GM21390 (cell line): ENCODE measurements at regions not wholly inside any gene's neighbourhood (a gene's known extent, or its start where the extent isn't known, plus 50 kb on each side); places are given as distances from the start of the nearest gene placed in this dataset.

Experiments
- ATAC-seq: cut with Tn5 transposase; IDR thresholded peaks from one replicate; pipeline ENCODE4 v1.9.1; 2021; ENCODE audit not compliant: unreplicated experiment

DNA sequence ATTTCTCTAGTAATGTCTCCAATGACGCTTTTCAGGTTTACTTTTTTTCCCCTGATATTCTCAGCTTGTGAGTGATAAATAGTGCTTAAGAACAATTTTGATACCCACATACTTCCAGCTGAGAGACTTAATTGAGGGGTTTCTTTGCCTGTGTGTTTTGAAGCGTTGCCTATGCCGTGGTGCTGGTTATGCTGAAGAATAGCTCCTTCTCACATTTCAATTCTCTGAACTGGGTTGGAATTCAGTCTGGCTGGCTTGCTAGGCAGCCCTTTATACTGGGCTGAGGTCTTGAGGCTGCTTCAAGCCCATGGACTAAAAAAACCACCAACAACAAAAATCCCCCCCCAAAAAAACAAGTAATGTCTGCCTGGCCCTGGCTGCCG lies 87.4 kb downstream of the CHST2 start:
- ATAC-seq = no peak

DNA sequence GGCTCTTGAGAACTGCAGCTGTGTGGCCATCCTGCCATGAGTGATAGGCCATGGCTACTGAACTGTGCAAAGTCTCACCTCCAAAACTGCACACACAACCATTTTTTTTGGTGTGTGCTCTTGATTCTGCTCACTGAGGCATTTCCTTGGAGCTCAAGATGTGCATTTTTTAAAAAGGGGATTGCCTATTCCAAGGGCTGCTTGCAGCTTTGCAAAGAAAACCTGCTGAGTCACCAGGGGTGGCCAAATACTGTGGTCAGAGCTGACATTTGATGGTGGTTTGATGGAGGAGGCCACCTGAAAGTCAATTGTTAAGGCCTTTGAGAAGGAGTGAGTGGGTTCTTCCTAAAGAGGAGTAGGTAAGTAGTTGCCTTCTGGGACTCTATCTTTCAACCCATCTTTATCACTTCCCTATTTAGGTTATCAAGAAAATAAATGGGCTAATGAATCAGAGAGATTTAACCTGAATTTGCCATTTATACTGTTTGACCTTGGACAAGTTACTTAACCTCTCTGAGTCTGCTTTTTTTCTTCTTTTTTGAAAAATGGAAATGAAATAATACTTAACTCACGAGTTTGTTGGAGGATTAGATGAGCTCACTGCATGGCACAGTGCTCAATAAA lies 87.9 kb downstream of the CHST2 start:
- ATAC-seq = peak; percentile 90

DNA sequence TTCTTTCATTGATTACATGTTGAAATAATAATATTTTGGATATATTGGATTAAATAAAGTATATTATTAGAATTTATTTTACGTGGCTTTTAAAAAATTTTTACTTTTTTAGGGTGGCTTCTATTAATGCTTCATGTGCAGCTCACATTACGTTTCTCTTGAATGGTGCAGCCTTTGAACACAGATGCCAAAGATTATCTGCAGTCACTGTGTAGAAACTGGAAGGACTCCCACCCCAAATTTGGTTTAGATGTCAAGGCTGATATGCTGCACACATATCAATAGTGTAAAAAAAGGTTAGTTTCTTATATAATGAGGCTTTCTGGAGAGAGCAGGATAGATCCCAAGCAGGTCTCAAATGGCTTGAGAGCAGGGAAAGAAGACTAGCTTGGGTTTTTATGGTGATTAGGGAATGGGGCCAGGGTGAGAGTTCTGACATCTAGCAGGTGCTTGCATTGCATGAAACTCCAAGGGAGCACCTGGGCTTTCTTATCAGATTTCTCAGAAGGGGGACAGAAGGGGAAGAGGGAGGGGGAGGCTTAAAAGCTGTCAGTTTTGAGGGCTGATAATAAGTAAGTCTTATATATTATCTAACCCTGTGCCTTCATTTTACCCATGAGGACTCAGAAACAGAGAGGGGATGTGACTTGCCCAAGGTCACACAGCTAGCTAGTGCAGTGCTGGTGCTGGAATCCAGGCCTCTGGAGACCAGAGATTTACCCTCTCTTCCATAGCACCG lies 89.6 kb downstream of the CHST2 start:
- no peak for ATAC-seq

DNA sequence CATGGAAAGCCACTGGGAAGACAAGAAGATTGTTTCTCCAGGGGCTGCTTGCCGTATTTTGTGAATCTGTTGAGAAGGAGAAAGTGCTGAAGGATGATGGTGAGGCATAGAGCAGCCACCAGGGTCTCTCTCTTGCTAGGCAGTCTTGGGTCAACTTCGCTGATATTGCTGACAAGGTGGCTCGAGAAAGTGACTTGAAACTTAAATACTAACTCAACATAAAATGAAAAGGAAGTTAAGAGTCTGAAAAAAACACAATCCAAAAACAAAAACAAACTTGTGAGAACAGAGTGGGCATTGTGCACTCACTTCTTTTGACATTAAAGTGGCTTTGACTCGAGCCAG lies 90.1 kb downstream of the CHST2 start:
- ATAC-seq = no peak

DNA sequence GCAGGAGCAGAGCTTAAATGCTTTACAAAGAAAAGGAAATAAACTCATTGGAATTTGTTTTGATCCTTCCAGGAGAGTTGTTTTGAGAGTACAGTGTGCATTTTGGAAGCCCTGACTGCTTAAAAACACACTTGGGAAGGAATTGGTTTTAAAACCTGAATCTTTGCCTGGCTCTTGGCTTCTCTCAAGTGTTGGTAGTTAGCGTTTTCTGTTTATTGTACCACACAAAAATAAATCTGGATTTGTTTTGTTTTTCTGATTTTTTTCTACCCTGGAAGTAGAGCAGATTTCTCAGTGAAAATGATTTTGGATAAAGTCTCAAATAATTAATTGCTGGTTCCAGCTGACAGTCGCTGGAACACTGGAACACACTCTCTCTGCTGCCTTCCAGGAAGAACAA lies 90.6 kb downstream of the CHST2 start:
- no peak for ATAC-seq

DNA sequence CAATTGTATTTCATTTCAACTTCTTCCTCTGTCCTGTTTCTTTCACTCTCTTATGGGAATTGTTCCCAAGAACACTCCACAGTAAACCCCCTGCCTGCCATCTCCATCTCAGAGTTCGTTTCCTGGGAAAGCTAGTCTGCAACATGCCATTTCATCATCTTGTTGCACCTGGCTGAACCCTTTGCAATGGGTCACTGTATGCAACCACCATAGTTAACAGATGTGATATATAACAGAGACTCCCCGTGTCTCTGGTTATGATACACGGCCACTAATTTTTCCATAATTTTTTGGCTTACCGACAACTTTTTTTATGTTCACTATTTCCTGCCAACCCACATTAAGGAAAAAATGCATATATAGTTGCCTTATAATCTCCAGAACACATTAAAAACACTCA lies 95.5 kb downstream of the CHST2 start:
- ATAC-seq = no peak
